Epithelial cell of prostate (primary cell): ENCODE measurements at regions not wholly inside any gene's neighbourhood (a gene's known extent, or its start where the extent isn't known, plus 50 kb on each side); places are given as distances from the start of the nearest gene placed in this dataset.
A peak's percentile ranks its signal among the peaks of the same experiment; 100 is the strongest.
"Not testable (repeated sequence)": the region's sequence is repeated elsewhere in the genome, so short reads cannot be mapped to it uniquely, and the experiment has no call there.

ENCODE experiments used
- DNase-seq: peaks from one replicate; pipeline ENCODE4 v3.0.0-alpha.2; 2011; ENCODE audit warnings: low read depth, low spot score
- H3K27ac ChIP-seq: fragments of 450-650 bp; 2 replicates; pipeline ENCODE4 v1.5.1; 2017; ENCODE audit warnings: mild to moderate bottlenecking

GRCh38 chr18:77369644-77370043 is 120.0 kb downstream of the GALR1 start:
- H3K27ac ChIP-seq, result no peak overlapping the region
- no peak for DNase-seq

GRCh38 chr18:77373730-77374445 is 124.2 kb downstream of the GALR1 start:
- H3K27ac ChIP-seq, result no peak overlapping the region
- no peak for DNase-seq

DNA sequence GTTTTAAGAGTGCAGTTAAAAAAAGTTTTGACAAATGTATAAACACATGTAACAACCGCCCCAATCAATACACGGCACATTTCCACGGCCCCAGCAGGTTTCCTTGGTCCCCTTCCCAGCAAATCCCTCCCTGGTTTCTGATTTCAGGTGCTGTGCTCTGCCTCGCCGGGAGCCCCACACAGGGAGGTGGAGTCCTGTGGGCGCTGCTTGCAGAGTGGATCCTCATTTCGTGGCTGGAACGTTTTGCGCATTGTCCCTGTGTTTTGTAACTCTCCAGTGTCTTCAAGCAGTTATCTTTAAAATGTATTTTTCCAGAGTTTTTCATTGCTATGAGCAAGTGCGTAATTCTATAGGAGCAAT is 124.8 kb downstream of the GALR1 start:
- H3K27ac ChIP-seq, result no peak overlapping the region
- no peak for DNase-seq

- H3K27ac ChIP-seq, result no peak overlapping the region
- no peak for DNase-seq
Measured at GRCh38 chr18:77376043-77376732, 126.5 kb downstream of the GALR1 start.

- DNase-seq, result no peak
- no peak overlapping the region for H3K27ac ChIP-seq
Measured at GRCh38 chr18:77376733-77377094, 127.1 kb downstream of the GALR1 start.

DNA sequence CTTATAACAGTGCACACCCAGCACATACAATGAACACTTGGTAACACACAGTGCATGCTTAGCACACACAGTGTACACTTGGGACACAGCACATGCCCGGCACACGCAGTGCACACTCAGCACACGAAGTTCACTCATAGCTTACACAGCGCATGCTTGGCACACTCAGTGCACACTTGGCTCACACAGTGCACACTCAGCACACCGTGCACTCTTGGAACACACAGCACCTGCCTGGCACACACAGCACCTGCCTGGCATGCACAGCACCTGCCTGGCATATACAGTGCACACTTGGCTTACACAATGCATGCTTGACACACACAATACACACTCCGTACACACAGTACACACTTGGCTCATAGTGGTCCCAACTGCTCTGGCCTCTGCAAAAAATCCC is 128.2 kb downstream of the GALR1 start:
- no peak overlapping the region for H3K27ac ChIP-seq
- DNase-seq, result no peak

GRCh38 chr18:77379976-77380509 is 130.4 kb downstream of the GALR1 start:
- H3K27ac ChIP-seq, result no peak overlapping the region
- no peak for DNase-seq

GRCh38 chr18:77380695-77381094 is 131.0 kb downstream of the GALR1 start:
- H3K27ac ChIP-seq, result no peak overlapping the region
- DNase-seq, result no peak

GRCh38 chr18:77392321-77392720 is 142.7 kb downstream of the GALR1 start:
- DNase-seq, result peak; percentile 16

GRCh38 chr18:77393519-77393918 is 143.9 kb downstream of the GALR1 start:
- DNase-seq, result no peak

More at GRCh38 chr18:77392321-77392720, 142.7 kb downstream of the GALR1 start:
- H3K27ac ChIP-seq, result no peak overlapping the region

DNA sequence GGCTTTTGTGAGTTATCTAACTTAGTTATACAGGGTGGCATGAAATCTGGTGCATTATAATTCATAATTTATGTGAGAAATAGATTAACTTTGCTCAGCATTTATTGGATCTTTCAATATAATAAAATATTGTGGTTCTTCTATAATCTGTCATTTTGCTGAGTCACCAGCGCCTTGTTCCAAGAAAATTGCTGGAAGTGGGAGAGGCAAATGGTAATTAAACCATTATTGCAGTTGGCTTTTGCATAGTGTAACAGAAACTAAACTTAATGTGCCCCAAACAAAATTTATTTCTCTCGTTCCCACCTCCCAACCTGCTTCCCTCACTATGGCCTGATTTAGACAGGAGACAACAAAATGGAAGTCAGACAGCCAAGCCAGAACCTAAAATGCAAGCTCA is 146.3 kb downstream of the GALR1 start:
- H3K27ac ChIP-seq, result no peak overlapping the region
- no peak for DNase-seq

More at GRCh38 chr18:77393519-77393918, 143.9 kb downstream of the GALR1 start:
- no peak overlapping the region for H3K27ac ChIP-seq

DNA sequence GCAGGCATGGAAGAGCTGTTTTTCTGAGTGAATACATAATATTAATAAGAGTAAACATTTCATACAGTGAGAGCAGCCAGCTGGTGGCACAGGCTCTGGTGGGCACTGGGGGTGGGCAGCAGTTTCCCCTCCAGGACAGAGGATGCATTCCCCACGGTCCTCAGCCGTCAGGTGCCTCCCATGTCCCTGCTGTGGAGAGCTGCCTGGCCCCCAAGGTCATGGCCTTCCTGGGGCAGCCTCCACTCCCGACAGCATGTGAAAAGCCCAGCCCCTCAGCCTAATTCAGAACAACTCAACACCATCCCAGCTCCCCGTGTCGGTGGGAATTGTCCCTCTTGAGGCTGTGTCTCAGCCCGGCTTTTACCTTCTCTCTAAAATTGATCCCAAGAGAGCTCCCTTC is 147.4 kb downstream of the GALR1 start:
- no peak for DNase-seq

GRCh38 chr18:77397617-77398016 is 148.0 kb downstream of the GALR1 start:
- no peak for DNase-seq

More for the DNA sequence above, 147.4 kb downstream of the GALR1 start:
- no peak overlapping the region for H3K27ac ChIP-seq

DNA sequence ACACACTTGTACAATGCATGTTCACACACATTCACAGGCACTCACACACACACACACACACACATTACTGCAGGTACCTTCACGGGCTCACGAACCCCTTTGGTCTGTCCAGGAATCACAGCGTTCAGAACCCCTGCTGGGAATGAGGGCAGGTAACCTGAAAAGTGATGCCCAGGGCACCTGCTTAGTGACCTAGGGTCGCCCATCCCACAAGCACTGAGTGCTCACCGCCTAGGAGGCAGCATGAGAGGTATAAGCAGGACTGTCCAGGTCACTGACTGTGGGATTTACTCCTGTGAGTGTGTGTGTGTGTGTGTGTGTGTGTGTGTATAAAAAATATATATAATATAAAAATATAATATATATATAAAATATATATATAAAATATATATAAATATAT is 150.9 kb downstream of the GALR1 start:
- DNase-seq, result no peak
- H3K27ac ChIP-seq, result no peak overlapping the region

More at GRCh38 chr18:77397617-77398016, 148.0 kb downstream of the GALR1 start:
- H3K27ac ChIP-seq, result no peak overlapping the region

GRCh38 chr18:77401173-77401572 is 151.5 kb downstream of the GALR1 start:
- DNase-seq, result no peak

GRCh38 chr18:77403969-77404535 is 154.4 kb downstream of the GALR1 start:
- no peak for DNase-seq

More at GRCh38 chr18:77401173-77401572, 151.5 kb downstream of the GALR1 start:
- no peak overlapping the region for H3K27ac ChIP-seq

DNA sequence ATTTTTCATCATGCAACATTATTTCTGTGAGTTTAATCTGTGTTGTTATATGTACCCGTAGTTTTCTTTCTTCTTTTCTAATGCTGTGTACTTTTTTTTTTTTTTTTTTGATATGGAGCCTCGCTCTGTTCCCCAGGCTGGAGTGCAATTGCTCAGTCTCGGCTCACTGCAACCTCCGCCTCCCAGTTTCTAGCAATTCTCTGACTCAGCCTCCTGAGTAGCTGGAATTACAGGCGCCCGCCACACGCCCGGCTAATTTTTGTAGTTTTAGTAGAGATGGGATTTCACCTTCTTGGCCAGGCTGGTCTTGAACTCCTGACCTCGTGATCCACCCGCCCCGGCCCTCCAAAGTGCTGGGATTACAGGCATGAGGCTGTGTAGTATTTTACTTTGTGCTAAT is 155.4 kb downstream of the GALR1 start:
- no peak overlapping the region for H3K27ac ChIP-seq
- no peak for DNase-seq

More at GRCh38 chr18:77403969-77404535, 154.4 kb downstream of the GALR1 start:
- no peak overlapping the region for H3K27ac ChIP-seq

DNA sequence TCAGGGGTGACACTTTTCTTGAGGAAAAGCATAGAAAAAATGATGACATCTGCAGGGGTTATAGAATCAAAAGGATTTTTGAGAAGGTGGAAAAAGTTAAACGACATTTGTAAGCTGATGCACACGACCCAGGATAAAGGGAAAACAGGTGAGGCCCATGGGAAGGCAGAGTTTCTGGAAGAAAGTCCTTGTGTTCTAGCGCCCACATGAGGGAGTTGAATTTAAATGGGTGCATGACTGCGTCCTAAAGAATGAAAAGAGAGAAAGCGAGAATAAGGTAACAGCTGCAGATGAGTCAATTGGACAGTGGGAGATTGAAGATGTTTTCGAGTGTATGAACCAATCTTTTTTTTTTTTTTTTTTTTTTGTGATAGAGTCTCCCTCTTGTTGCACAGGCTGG is 158.1 kb downstream of the GALR1 start:
- no peak for DNase-seq
- H3K27ac ChIP-seq, result no peak overlapping the region

DNA sequence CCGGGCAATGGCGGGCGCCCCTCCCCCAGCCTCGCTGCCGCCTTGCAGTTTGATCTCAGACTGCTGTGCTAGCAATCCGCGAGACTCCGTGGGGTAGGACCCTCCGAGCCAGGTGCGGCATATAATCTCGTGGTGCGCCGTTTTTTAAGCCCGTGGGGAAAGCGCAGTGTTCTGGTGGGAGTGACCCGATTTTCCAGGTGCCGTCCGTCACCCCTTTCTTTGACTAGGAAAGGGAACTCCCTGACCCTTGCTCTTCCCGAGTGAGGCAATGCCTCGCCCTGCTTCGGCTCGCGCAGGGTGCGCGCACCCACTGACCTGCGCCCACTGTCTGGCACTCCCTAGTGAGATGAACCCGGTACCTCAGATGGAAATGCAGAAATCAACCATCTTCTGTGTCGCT is 171.9 kb downstream of the GALR1 start:
- H3K27ac ChIP-seq, DNase-seq: not testable (repeated sequence)

GRCh38 chr18:77422974-77423867 is 173.6 kb downstream of the GALR1 start:
- H3K27ac ChIP-seq, result no peak overlapping the region
- no peak for DNase-seq
